Adrenal gland (tissue), 9 donors: ENCODE measurements at regions not wholly inside any gene's neighbourhood (a gene's known extent, or its start where the extent isn't known, plus 50 kb on each side); places are given as distances from the start of the nearest gene placed in this dataset.

Source experiments
- DNase-seq, 7 donors: peaks; one replicate each; pipeline ENCODE4 v3.0.0-alpha.2; 2019 to 2020
- H3K27ac ChIP-seq, 5 donors: fragments of 200-600 bp; sonication (generic) in 4 of 5; 1 replicate in 3 of 5; 2 replicates in 2 of 5; pipeline versions ENCODE4 v1.5.1 to v1.8.0; 2016 to 2020; ENCODE audit warnings: mild to moderate bottlenecking in 1 of 5
- H3K27me3 ChIP-seq: fragments of 200-600 bp; 2 replicates; pipeline ENCODE4 v1.8.0; 2021
- H3K36me3 ChIP-seq, 2 donors: fragments of 200-600 bp; replicated peaks in 1 of 2; 1 replicate in 1 of 2; 2 replicates in 1 of 2; pipeline versions ENCODE4 v1.5.1 to v1.8.0; 2018 to 2022
- H3K4me1 ChIP-seq, 2 donors: fragments of 200-600 bp; replicated peaks in 1 of 2; 1 replicate in 1 of 2; 2 replicates in 1 of 2; pipeline versions ENCODE4 v1.5.1 to v1.8.0; 2018 to 2021
- H3K4me3 ChIP-seq, 4 donors: fragments of 200-600 bp; sonication (generic) in 3 of 4; one replicate each; pipeline ENCODE4 v1.5.1; 2016 to 2018
- H3K9me3 ChIP-seq, 3 donors: fragments of 200-600 bp; sonication (generic) in 1 of 3; replicated peaks in 1 of 3; 1 replicate in 2 of 3; 2 replicates in 1 of 3; pipeline versions ENCODE4 v1.5.1 to v1.8.0; 2016 to 2021
- CTCF ChIP-seq, 6 experiments: fragments of 450-650 bp in 4 of 6; fragments of 200-600 bp in 2 of 6; sonication (generic) in 1 of 6; IDR thresholded peaks; 1 replicate in 5 of 6; 2 replicates in 1 of 6; pipeline versions ENCODE4 v1.5.1 to v1.8.0; 2016 to 2021; ENCODE audit warnings: antibody characterized with exemption in 6 of 6, mild to moderate bottlenecking in 2 of 6, moderate library complexity in 1 of 6
- POLR2A ChIP-seq, 2 donors: fragments of 450-650 bp; IDR thresholded peaks; one replicate each; pipeline ENCODE4 v1.6.1; 2017; ENCODE audit warnings: antibody characterized with exemption in 2 of 2, mild to moderate bottlenecking in 2 of 2, moderate library complexity in 1 of 2
- WGBS, 4 donors: extraction: QIAGEN DNeasy Blood & Tissue Kit in 2 of 4; methylation state at CpG; one replicate each; pipeline versions ENCODE4 v1.1.5 to v1.1.7; 2013 to 2017; 5-methylcytosine and 5-hydroxymethylcytosine counted together
- intact Hi-C, 2 donors: fragments of 100-400 bp; cut with DNase I; formaldehyde crosslinking; loops; one replicate each; pipeline versions ENCODE4 v1.14.1 to v1.15.0; 2022 to 2023
- donor health status: healthy with polysubstance abuse.
- donor health status: Bipolar disorder and iron deficiency.
- donor health status: DM: yes; HTN: yes; CAD: no.
- donor health status: DM: no; HTN: no; CAD: no.
- donor health status: DM: no; HTN: no; CAD: no.

GRCh38 chr5:122222580-122222979, 89.5 kb upstream of the SNCAIP start:
- Histone ChIP-seq H3K9me3 (no peaks in the 10 kb centered on the region), H3K4me1 (no peaks in the 10 kb centered on the region), H3K27me3 (no peaks in the 10 kb centered on the region), H3K36me3 (no peaks in the 10 kb centered on the region), H3K27ac (no peak overlapping the region), H3K4me3 (no peak overlapping the region)
- no peak for DNase-seq
- 89 to 94% (median 93%) methylated on average over 6 of the region's 6 CpGs for WGBS, 4 donors
- no peak for TF ChIP-seq CTCF (IDR thresholded peaks at IDR 0.05)
- TF ChIP-seq POLR2A (IDR thresholded peaks at IDR 0.05): no peak
- intact Hi-C loops: no loop called here

GRCh38 chr5:122228728-122229392, 83.2 kb upstream of the SNCAIP start:
- H3K27ac ChIP-seq: no peak overlapping the region
- no peaks in the 10 kb centered on the region for H3K27me3 ChIP-seq
- TF ChIP-seq CTCF (IDR thresholded peaks at IDR 0.05): no peak
- TF ChIP-seq POLR2A (IDR thresholded peaks at IDR 0.05): no peak
- no peaks in the 10 kb centered on the region for H3K36me3 ChIP-seq
- intact Hi-C loops: no loop called here
- no peaks in the 10 kb centered on the region for H3K9me3 ChIP-seq
- WGBS, 4 donors: 85 to 91% (median 90%) methylated on average over 11 of the region's 11 CpGs
- peaks cover 0 to 2% of the 10 kb centered on the region in 2 donors for H3K4me1 ChIP-seq
- no peak for DNase-seq
- H3K4me3 ChIP-seq: no peak overlapping the region

GRCh38 chr5:122229551-122229950, 82.5 kb upstream of the SNCAIP start:
- no peak overlapping the region for H3K4me3 ChIP-seq
- intact Hi-C loops: no loop called here
- peaks cover 0 to 7% of the 10 kb centered on the region in 2 donors for H3K4me1 ChIP-seq
- H3K27me3 ChIP-seq: no peaks in the 10 kb centered on the region
- H3K27ac ChIP-seq: no peak overlapping the region
- no peak for DNase-seq
- TF ChIP-seq POLR2A (IDR thresholded peaks at IDR 0.05) (no peak), CTCF (IDR thresholded peaks at IDR 0.05) (no peak)
- H3K9me3 ChIP-seq: no peaks in the 10 kb centered on the region
- 86 to 93% (median 93%) methylated on average over 5 of the region's 5 CpGs for WGBS, 4 donors
- H3K36me3 ChIP-seq: no peaks in the 10 kb centered on the region

GRCh38 chr5:122236270-122237040, 75.6 kb upstream of the SNCAIP start:
- intact Hi-C loops: no loop called here
- Histone ChIP-seq H3K36me3 (no peaks in the 10 kb centered on the region), H3K27me3 (no peaks in the 10 kb centered on the region), H3K27ac (no peak overlapping the region), H3K4me1 (peaks cover 0 to 12% of the 10 kb centered on the region in 2 donors), H3K4me3 (no peak overlapping the region), H3K9me3 (no peaks in the 10 kb centered on the region)
- DNase-seq: no peak
- WGBS, 4 donors: 73 to 93% (median 88%) methylated on average over 2 of the region's 2 CpGs
- TF ChIP-seq POLR2A (IDR thresholded peaks at IDR 0.05) (no peak), CTCF (IDR thresholded peaks at IDR 0.05) (no peak)
